ENCODE measurements at regions not wholly inside any gene's neighbourhood (a gene's known extent, or its start where the extent isn't known, plus 50 kb on each side); places are given as distances from the start of the nearest gene placed in this dataset.

DNA sequence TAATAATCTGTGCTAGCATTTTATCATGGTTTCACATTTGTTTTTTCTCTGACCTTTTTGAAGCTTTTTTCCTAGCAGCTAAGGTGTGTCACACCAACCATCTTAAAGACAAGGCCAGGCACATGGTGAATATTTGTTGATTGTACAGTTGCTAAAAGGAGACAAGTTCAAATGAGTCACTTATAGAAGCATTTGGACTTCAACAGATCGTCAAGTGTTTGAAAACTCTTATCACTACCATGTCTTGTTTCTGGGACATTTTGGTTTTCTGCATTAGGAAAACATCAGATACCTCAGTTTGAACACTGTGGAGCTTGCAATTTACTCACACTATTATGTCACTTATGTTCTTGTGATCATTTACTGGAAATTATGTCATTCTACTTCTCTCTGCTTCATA, 407.3 kb downstream of the USP25 start:
- no peaks in the 10 kb centered on the region for H3K4me1 ChIP-seq (ENCODE audit: control insufficient read depth in 2 of 3, insufficient read depth in 2 of 3, low read depth in 1 of 3, low read length in 3 of 3)
- no peak for TF ChIP-seq CTCF (IDR thresholded peaks at IDR 0.05; ENCODE audit: borderline replicate concordance, extremely low read depth, insufficient read depth)
- no peak overlapping the region for H3K27ac ChIP-seq (ENCODE audit: low read depth in 2 of 2, low read length in 2 of 2)
- FAIRE-seq (no peak), DNase-seq (no peak)
- no peaks in the 10 kb centered on the region for H3K9me3 ChIP-seq (ENCODE audit: control insufficient read depth in 2 of 3, insufficient read depth in 1 of 3, low read length in 3 of 3)
- H3K9ac ChIP-seq (ENCODE audit: low read length in 3 of 3) = no peak overlapping the region
- H3K4me3 ChIP-seq (ENCODE audit: low read length in 3 of 3) = no peak overlapping the region
- H3K36me3 ChIP-seq (ENCODE audit: control insufficient read depth in 2 of 3, insufficient read depth in 3 of 3, low read length in 3 of 3) = no peaks in the 10 kb centered on the region
- intact Hi-C loops (cut with DNase I) = no loop called here
- no peaks in the 10 kb centered on the region for H3K27me3 ChIP-seq (ENCODE audit: control insufficient read depth, insufficient read depth, low read length)

DNA sequence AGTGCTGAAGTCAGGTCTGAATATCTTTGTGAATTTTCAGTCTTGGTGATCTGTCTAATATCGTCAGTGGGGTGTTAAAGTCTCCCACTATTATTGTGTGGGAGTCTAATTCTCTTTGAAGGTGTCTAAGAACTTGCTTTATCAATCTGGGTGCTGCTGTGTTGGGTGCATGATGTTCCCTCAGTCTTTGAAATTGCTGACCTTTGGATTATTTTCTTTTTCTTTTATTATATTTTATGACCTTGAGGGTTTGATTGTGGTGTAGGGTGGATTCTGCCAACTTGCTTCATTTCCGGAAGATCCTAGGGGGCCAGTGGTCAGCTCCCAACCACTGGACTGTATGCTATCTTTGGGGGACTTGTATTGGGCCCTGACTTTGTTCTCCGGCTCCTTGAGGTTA, 415.3 kb downstream of the USP25 start:
- intact Hi-C loops (cut with DNase I) = no loop called here
- H3K4me1 ChIP-seq (ENCODE audit: control insufficient read depth in 2 of 3, insufficient read depth in 2 of 3, low read depth in 1 of 3, low read length in 3 of 3) = no peaks in the 10 kb centered on the region
- no peak overlapping the region for H3K4me3 ChIP-seq (ENCODE audit: low read length in 3 of 3)
- no peak for TF ChIP-seq CTCF (IDR thresholded peaks at IDR 0.05; ENCODE audit: borderline replicate concordance, extremely low read depth, insufficient read depth)
- DNase-seq = no peak
- no peak overlapping the region for H3K27ac ChIP-seq (ENCODE audit: low read depth in 2 of 2, low read length in 2 of 2)
- H3K9ac ChIP-seq (ENCODE audit: low read length in 3 of 3) = no peak overlapping the region
- no peaks in the 10 kb centered on the region for H3K9me3 ChIP-seq (ENCODE audit: control insufficient read depth in 2 of 3, insufficient read depth in 1 of 3, low read length in 3 of 3)
- FAIRE-seq = no peak
- no peaks in the 10 kb centered on the region for H3K27me3 ChIP-seq (ENCODE audit: control insufficient read depth, insufficient read depth, low read length)
- H3K36me3 ChIP-seq (ENCODE audit: control insufficient read depth in 2 of 3, insufficient read depth in 3 of 3, low read length in 3 of 3) = no peaks in the 10 kb centered on the region

- Histone ChIP-seq H3K36me3 (ENCODE audit: control insufficient read depth in 2 of 3, insufficient read depth in 3 of 3, low read length in 3 of 3) (no peaks in the 10 kb centered on the region), H3K9ac (ENCODE audit: low read length in 3 of 3) (no peak overlapping the region), H3K27ac (ENCODE audit: low read depth in 2 of 2, low read length in 2 of 2) (no peak overlapping the region), H3K27me3 (ENCODE audit: control insufficient read depth, insufficient read depth, low read length) (no peaks in the 10 kb centered on the region), H3K4me1 (ENCODE audit: control insufficient read depth in 2 of 3, insufficient read depth in 2 of 3, low read depth in 1 of 3, low read length in 3 of 3) (no peaks in the 10 kb centered on the region), H3K9me3 (ENCODE audit: control insufficient read depth in 2 of 3, insufficient read depth in 1 of 3, low read length in 3 of 3) (no peaks in the 10 kb centered on the region), H3K4me3 (ENCODE audit: low read length in 3 of 3) (no peak overlapping the region)
- TF ChIP-seq CTCF (IDR thresholded peaks at IDR 0.05; ENCODE audit: borderline replicate concordance, extremely low read depth, insufficient read depth) = no peak
- DNase-seq = no peak
- FAIRE-seq = no peak
- intact Hi-C loops (cut with DNase I) = no loop called here
Measured at GRCh38 chr21:16145479-16145878, 415.7 kb downstream of the USP25 start.

DNA sequence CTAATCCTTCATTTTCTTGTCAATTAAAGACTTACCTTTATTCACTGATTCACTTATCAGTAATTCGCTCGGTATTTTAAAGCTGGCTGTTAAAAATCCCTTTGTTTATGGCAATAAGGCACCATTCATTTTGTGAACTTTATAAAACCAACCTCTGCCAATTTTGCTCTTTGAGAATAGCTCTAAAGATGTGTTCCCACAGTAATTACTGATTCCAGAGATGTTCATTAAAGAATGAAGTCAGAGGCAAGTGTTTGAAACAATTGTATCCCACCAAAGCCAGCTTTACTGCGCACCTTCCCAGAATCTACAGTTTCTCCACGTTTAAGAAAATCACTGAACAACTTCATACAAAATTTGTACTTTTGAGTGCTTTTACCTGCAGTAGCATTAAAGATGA, 424.5 kb downstream of the USP25 start:
- no peaks in the 10 kb centered on the region for H3K9me3 ChIP-seq (ENCODE audit: control insufficient read depth in 2 of 3, insufficient read depth in 1 of 3, low read length in 3 of 3)
- no peak for TF ChIP-seq CTCF (IDR thresholded peaks at IDR 0.05; ENCODE audit: borderline replicate concordance, extremely low read depth, insufficient read depth)
- no peak for FAIRE-seq

More for the DNA sequence above, 424.5 kb downstream of the USP25 start:
- Histone ChIP-seq H3K9ac (ENCODE audit: low read length in 3 of 3) (no peak overlapping the region), H3K27ac (ENCODE audit: low read depth in 2 of 2, low read length in 2 of 2) (no peak overlapping the region), H3K4me3 (ENCODE audit: low read length in 3 of 3) (no peak overlapping the region), H3K36me3 (ENCODE audit: control insufficient read depth in 2 of 3, insufficient read depth in 3 of 3, low read length in 3 of 3) (no peaks in the 10 kb centered on the region), H3K4me1 (ENCODE audit: control insufficient read depth in 2 of 3, insufficient read depth in 2 of 3, low read depth in 1 of 3, low read length in 3 of 3) (no peaks in the 10 kb centered on the region), H3K27me3 (ENCODE audit: control insufficient read depth, insufficient read depth, low read length) (no peaks in the 10 kb centered on the region)
- intact Hi-C loops (cut with DNase I) = no loop called here
- DNase-seq = no peak
